ENCODE measurements at regions not wholly inside any gene's neighbourhood (a gene's known extent, or its start where the extent isn't known, plus 50 kb on each side); places are given as distances from the start of the nearest gene placed in this dataset.
A peak's percentile ranks its signal among the peaks of the same experiment; 100 is the strongest.
"Not testable (repeated sequence)": the region's sequence is repeated elsewhere in the genome, so short reads cannot be mapped to it uniquely, and the experiment has no call there.

- no peak for DNase-seq (ENCODE audit: low spot score)
Observed at GRCh38 chr1:5634893-5635292, 357.3 kb downstream of the NPHP4 start.

GRCh38 chr1:5632814-5633213 lies 359.4 kb downstream of the NPHP4 start:
- DNase-seq (ENCODE audit: low spot score) = no peak

- DNase-seq (ENCODE audit: low spot score) = no peak
Observed at GRCh38 chr1:5632224-5632623, 360.0 kb downstream of the NPHP4 start.

- DNase-seq (ENCODE audit: low spot score) = no peak
Observed at GRCh38 chr1:5628416-5628815, 363.8 kb downstream of the NPHP4 start.

GRCh38 chr1:5623399-5623798 lies 368.8 kb downstream of the NPHP4 start:
- no peak for DNase-seq (ENCODE audit: low spot score)

- no peak for DNase-seq (ENCODE audit: low spot score)
Observed at GRCh38 chr1:5622412-5622811, 369.8 kb downstream of the NPHP4 start.

GRCh38 chr1:5621692-5622091 lies 370.5 kb downstream of the NPHP4 start:
- no peak for DNase-seq (ENCODE audit: low spot score)

GRCh38 chr1:5620997-5621396 lies 371.2 kb downstream of the NPHP4 start:
- peak; percentile 49 for DNase-seq (ENCODE audit: low spot score)

GRCh38 chr1:5620418-5620817 lies 371.8 kb downstream of the NPHP4 start:
- no peak for DNase-seq (ENCODE audit: low spot score)

- no peak for DNase-seq (ENCODE audit: low spot score)
Observed at GRCh38 chr1:5619469-5619868, 372.8 kb downstream of the NPHP4 start.

- no peak for DNase-seq (ENCODE audit: low spot score)
Observed at GRCh38 chr1:5617546-5617945, 374.7 kb downstream of the NPHP4 start.

- DNase-seq (ENCODE audit: low spot score) = no peak
Observed at GRCh38 chr1:5617179-5617520, 375.1 kb downstream of the NPHP4 start.

- no peak for DNase-seq (ENCODE audit: low spot score)
Observed at GRCh38 chr1:5616366-5617178, 375.7 kb downstream of the NPHP4 start.

- DNase-seq (ENCODE audit: low spot score) = peak; percentile 11
Observed at GRCh38 chr1:5615076-5615475, 377.1 kb downstream of the NPHP4 start.

GRCh38 chr1:5613900-5614299 lies 378.3 kb downstream of the NPHP4 start:
- no peak for DNase-seq (ENCODE audit: low spot score)

GRCh38 chr1:5611851-5612250 lies 380.4 kb downstream of the NPHP4 start:
- DNase-seq (ENCODE audit: low spot score) = peak; percentile 23

- no peak for DNase-seq (ENCODE audit: low spot score)
Observed at GRCh38 chr1:5611431-5611830, 380.8 kb downstream of the NPHP4 start.

GRCh38 chr1:5610432-5610831 lies 381.8 kb downstream of the NPHP4 start:
- DNase-seq (ENCODE audit: low spot score) = no peak

- DNase-seq (ENCODE audit: low spot score) = no peak
Observed at GRCh38 chr1:5603353-5604104, 388.7 kb downstream of the NPHP4 start.

- not testable (repeated sequence) for DNase-seq (ENCODE audit: low spot score)
Observed at GRCh38 chr1:5602718-5603117, 389.5 kb downstream of the NPHP4 start.

GRCh38 chr1:5601516-5601915 lies 390.7 kb downstream of the NPHP4 start:
- DNase-seq (ENCODE audit: low spot score) = no peak

GRCh38 chr1:5599541-5599940 lies 392.7 kb downstream of the NPHP4 start:
- no peak for DNase-seq (ENCODE audit: low spot score)

- DNase-seq (ENCODE audit: low spot score) = no peak
Observed at GRCh38 chr1:5598824-5599395, 393.3 kb downstream of the NPHP4 start.
